Medulla oblongata (tissue), 1 donor: ENCODE measurements at regions not wholly inside any gene's neighbourhood (a gene's known extent, or its start where the extent isn't known, plus 50 kb on each side); places are given as distances from the start of the nearest gene placed in this dataset.

Experiments used
- DNase-seq: peaks from one replicate; pipeline ENCODE4 v3.0.0-alpha.2; 2015; ENCODE audit errors: extremely low spot score

- no peak for DNase-seq
Observed at GRCh38 chr18:31247574-31248199, 70.3 kb upstream of the DSG1 start.

GRCh38 chr18:31248783-31249521 lies 69.0 kb upstream of the DSG1 start:
- peak; percentile 25 for DNase-seq

GRCh38 chr18:31250902-31251301 lies 67.1 kb upstream of the DSG1 start:
- DNase-seq, result peak; percentile 30

GRCh38 chr18:31252522-31252921 lies 65.4 kb upstream of the DSG1 start:
- no peak for DNase-seq

- DNase-seq, result no peak
Observed at GRCh38 chr18:31255953-31256352, 62.0 kb upstream of the DSG1 start.

GRCh38 chr18:31258789-31259188 lies 59.2 kb upstream of the DSG1 start:
- DNase-seq, result no peak

GRCh38 chr18:31261792-31262582 lies 56.0 kb upstream of the DSG1 start:
- DNase-seq, result no peak

- DNase-seq, result no peak
Observed at GRCh38 chr18:31267823-31268481, 50.0 kb upstream of the DSG1 start.
